HG03139 (cell line): ENCODE measurements at regions not wholly inside any gene's neighbourhood (a gene's known extent, or its start where the extent isn't known, plus 50 kb on each side); places are given as distances from the start of the nearest gene placed in this dataset.

Experiments
- ATAC-seq: cut with Tn5 transposase; IDR thresholded peaks from one replicate; pipeline ENCODE4 v1.9.1; 2021; ENCODE audit not compliant: unreplicated experiment

DNA sequence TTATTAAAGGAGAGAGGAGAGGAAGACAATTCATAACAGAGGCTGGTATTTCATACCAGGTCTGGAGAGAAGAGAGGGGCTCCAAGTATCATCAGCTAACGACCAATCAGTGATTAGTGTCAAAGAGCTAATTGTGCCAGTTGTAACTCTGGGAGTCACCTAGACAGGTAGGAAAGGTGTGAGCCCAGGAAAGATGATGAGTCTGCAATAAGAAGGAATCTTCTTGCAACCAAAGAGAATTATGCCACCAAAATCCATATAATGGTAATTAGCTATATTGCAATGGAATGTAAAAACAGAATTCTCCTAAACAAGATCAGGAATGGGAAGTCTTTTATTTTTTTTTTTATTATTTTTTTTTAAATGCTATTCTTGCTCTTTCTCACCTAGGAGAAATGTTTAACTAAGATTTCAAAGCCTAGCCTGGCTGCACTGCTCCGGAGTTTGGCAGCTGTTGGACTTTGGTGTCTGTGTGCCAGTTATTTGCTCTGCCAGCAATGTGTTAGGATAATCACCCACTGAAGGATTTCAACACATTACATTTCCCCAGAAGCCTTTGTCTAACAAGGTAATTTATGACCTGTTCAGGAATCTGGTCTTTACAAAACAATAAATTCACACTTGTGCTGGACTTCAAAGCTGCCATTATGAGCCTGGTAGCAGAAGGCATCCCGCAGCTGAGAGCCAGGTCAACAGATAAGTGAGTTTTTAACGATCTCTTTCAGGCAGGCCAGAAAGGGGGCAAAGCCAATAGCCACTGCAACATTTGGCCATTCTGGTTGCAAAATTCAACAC is 89.4 kb downstream of the FOXB1 start:
- ATAC-seq = no peak

- no peak for ATAC-seq
Observed at GRCh38 chr15:60095711-60096110, 91.6 kb downstream of the FOXB1 start.

DNA sequence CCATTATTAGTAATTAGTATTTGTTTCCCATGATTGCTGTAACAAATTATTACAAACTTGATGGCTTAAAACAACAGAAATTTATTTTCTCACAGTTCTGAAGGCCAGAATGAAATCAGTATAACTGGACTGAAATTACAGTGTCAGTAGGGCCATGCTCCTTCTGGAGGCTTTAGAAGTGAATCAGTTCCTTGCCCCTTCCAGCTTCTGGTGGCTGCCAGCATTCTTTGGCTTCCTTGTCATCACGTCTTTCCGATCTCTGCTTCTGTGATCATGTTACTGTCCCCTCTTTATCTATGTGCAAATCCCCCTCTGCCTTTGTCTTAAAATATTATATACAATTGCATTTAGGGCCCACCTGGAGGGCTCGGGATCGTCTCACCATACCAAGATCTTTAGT is 92.0 kb downstream of the FOXB1 start:
- ATAC-seq = no peak

DNA sequence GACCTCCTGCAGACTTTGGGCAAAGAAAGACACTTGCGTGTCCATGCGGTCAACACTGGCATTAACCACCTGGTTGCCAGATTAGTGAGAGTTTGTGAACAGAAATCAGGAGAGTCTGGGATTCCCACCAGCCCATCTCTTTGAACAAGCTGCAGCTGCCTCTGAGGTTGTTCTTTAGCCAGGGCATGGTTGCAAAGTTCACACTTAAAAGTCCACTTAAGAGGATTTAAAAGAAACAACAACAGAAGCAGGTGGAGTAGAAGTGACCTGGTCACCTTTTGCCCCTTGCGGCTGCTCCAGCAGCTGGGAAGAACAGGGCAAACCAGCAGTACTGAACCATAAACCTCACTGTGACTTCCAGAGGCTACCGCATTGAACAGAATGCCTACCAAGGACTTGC is 97.3 kb downstream of the FOXB1 start:
- no peak for ATAC-seq

DNA sequence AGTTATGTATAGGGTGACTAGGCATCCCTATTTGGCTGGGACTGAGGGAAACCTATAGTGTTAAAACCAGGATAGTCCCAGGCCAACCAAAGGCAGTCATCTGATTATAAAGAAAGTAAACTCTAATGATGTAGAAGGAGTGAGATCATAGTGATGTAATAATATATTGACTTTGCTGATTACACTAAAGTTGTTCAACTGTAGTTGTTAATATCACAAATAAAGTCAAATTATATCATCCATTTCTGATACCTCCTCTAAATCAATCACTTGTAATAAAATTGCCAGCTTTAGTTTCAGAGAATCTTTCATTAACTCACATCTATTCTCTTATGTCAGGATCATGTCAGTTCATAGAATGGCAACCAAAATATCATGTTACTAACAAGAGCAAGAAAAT is 98.6 kb downstream of the FOXB1 start:
- no peak for ATAC-seq

DNA sequence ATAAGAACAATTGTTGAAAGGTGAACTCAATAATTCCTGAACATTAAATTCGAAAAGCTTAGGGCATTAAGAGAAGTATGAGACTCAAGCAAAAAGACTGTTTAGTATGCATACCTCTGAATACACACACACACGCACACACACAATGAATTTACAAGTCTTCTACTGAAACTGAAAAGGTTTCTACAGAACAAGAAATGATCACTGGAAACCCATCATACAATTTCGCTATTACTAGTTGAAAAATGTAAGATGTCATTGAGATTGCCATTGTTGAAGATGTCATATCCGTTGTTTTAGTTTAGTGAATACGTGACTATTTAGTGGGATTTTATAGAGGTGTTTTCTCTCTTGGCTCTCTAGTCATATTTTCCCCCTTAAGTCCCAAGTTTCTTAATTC is 106.8 kb downstream of the FOXB1 start:
- no peak for ATAC-seq

- ATAC-seq = no peak
Observed at GRCh38 chr15:60115579-60116380, 111.7 kb downstream of the FOXB1 start.

DNA sequence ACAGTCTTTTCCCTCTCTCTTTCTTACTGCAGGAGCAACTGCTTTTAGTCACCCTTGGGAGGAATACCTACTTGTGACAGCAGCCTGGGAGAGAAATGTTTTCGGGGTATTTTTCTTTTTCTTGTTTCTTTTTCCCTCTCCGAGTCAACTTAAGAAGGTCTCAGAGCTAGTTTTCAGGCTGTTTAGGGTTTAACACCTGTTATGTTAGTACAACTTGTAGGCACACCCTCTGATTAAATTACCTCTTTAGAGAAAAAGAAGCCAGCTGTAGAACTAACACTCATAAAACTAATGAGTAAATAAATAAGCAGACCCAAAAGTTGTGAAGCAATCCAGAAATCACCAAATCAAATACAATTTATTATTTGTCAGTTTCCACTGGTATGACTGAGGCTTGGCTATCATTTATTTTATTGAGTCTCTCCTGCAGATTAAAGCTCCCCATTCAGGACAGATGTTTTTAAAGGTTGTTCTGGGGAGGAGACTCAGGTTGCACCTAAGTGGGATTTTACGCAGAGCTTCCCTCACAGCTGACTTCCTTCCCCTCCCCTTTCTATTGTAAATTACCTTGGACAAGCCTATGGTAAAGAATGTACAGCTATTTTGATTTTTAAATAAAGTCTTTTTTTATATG is 112.5 kb downstream of the FOXB1 start:
- ATAC-seq = no peak

- ATAC-seq = no peak
Observed at GRCh38 chr15:60118146-60118545, 114.0 kb downstream of the FOXB1 start.

- ATAC-seq = no peak
Observed at GRCh38 chr15:60118626-60119025, 114.5 kb downstream of the FOXB1 start.

DNA sequence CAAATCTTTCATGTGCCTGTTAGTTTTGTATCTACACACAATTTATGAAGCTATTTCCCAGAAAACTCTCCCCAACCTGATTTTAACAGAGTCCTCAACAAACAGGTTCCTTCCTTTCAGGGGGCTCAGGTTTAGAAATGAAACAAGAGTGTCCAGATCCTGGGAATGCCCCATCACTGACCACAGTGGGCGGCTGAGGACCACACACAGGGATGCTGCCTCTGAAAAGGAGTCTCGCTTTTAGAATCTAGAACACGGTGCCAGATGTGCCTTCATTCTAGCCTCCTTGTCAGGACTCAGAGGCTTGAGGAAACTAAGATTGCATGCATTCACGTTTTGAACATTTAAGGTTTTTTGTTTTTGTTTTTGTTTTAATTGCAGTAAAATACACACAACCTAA is 115.0 kb downstream of the FOXB1 start:
- ATAC-seq = no peak

DNA sequence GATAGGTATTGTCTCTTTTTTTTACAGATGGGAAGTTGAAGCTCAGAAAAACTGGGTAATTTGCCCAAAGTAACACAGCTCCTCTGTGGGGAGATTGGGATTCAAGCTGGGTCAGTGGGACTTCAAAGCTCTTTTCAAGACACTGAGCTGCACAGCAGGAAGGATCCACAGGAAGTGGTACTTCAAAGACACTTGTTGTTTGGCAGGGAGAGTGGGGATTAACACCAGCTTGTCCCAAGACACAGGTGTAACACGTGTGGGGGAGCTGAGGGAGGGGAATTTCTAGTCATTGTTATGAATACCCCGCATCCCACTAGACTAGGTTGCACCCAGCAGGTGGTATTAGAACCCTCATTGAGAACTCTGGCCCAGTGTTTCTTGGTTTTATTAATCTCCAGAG is 116.0 kb downstream of the FOXB1 start:
- no peak for ATAC-seq

DNA sequence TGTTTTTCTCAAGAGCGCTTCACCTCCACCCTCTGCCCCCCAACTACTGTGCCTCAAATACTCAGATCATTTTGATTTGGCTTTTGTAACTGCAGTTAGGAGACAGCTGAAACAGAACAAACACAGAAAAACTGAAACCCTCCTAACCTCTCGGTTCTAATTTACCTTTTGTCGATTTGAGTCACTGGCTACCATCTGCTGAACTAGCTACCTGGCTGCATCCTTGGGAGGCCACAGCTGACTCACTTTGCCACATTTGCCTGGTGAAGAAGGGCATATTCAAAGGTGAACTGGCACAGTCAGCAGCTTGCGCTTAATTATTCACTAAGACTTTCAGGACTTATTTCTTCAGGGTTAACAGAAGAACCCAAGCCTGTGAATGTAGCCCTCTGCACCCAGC is 117.7 kb downstream of the FOXB1 start:
- ATAC-seq = no peak

DNA sequence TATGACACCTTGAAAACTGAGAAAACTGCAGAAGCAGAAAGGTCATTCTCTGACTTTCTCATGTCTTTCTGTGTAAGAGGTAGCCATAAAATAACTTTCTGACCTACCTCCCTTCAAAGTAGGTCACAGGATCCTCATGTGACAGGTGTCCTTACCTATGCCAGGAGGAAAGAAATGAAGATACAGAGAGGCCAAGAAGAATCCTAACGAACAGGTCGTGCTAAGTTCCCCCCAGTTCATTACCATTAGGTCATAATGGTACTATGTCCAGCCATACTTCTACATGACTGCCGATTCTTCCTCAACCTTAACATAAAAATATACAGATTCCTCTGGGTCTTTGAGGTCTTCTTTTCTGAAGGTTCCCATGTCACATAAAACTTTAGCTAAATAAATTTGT is 118.6 kb downstream of the FOXB1 start:
- ATAC-seq = no peak

GRCh38 chr15:60124460-60125070 is 120.5 kb downstream of the FOXB1 start:
- ATAC-seq = no peak

DNA sequence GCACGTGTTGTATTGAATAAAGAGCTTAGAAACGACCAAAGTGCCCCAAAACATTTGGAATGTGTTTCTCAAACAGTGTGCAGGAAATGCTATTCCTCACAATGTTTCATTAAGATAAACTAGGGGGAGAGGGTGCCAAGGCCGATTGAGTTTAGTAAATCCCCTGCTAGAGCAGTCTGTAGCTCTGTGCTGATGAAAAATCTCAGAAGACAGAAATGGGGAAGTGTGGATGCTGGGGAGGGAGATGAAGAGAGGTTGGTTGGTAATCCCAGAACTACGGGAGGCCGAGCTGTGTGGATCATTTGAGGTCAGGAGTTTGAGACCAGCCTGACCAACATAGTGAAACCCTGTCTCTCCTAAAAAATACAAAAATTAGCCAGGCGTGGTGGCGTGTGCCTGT is 121.2 kb downstream of the FOXB1 start:
- no peak for ATAC-seq

- ATAC-seq = no peak
Observed at GRCh38 chr15:60126200-60126599, 122.1 kb downstream of the FOXB1 start.

- ATAC-seq = no peak
Observed at GRCh38 chr15:60126661-60127060, 122.5 kb downstream of the FOXB1 start.

GRCh38 chr15:60128000-60128376 is 123.9 kb downstream of the FOXB1 start:
- no peak for ATAC-seq

DNA sequence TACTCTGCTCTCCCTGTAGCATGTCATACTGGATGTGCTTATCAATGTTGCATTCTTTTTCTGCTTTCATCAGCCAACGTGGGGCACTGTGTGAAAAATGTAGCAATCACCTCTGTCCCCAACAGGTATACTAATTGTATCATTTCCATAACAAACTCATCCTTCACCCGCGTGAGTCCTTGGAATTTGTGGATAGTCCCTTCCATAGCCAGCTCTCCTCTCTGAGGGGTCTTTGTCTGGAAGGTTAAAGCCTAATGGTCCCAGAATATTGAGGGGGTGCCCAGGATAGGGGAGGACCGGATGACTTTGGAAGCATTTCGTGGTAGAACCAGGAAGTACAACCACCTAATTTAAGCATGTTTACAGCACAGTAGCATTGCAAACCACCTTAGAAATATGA is 124.6 kb downstream of the FOXB1 start:
- ATAC-seq = no peak

- no peak for ATAC-seq
Observed at GRCh38 chr15:60130398-60130797, 126.3 kb downstream of the FOXB1 start.

GRCh38 chr15:60130821-60131220 is 126.7 kb downstream of the FOXB1 start:
- no peak for ATAC-seq
